ENCODE measurements at regions not wholly inside any gene's neighbourhood (a gene's known extent, or its start where the extent isn't known, plus 50 kb on each side); places are given as distances from the start of the nearest gene placed in this dataset.

DNA sequence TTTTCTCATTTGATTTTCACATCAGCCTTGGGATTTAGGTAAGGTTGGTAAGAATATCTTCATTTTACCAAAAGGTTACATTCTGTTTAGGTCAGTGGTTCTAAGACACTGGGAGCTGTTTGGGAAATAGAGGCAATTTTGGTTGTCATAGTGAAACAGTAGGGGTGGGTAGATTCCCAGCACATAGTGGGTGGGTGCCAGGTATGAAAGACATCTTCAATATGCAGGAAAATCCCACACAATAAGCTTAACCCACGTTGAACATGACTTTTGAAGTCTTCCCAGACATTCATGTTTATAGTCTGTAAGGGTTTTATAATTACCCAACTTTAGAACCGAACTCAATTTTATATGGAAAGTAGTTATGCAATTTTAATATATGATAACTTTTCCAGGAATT, 249.6 kb downstream of the SNCA start:
- Histone ChIP-seq H3K27ac (ENCODE audit: low read depth) (no peak overlapping the region), H3K4me1 (ENCODE audit: insufficient read depth) (no peaks in the 10 kb centered on the region), H3K4me3 (ENCODE audit: low read depth, low read length) (no peak overlapping the region), H3K36me3 (ENCODE audit: insufficient read depth) (no peaks in the 10 kb centered on the region)
- WGBS: 56% methylated on average over 2 of the region's 2 CpGs
- DNase-seq (ENCODE audit: extremely low spot score): no peak

DNA sequence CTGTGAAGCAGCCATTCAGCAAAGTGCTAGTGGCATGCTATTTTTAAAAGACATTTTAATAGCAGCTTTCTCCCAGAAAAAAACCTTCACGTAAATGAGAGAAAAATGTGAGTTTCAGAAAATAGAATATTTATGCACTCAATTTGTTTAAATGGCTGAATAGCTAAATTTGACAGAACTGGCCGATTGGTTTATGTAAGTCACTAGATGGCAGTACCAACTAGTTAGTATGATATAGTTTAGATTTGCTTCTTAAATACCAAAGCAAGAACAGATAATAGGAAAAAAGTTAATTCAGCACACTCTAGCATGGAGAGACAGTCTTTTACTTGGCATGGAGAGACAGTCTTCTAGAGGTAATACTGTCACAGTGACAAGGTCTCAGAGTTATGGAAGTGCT, 250.1 kb downstream of the SNCA start:
- DNase-seq (ENCODE audit: extremely low spot score): no peak
- H3K4me3 ChIP-seq (ENCODE audit: low read depth, low read length): no peak overlapping the region
- H3K36me3 ChIP-seq (ENCODE audit: insufficient read depth): no peaks in the 10 kb centered on the region
- no peaks in the 10 kb centered on the region for H3K4me1 ChIP-seq (ENCODE audit: insufficient read depth)
- H3K27ac ChIP-seq (ENCODE audit: low read depth): no peak overlapping the region
- 47% methylated on average over 2 of the region's 2 CpGs for WGBS

DNA sequence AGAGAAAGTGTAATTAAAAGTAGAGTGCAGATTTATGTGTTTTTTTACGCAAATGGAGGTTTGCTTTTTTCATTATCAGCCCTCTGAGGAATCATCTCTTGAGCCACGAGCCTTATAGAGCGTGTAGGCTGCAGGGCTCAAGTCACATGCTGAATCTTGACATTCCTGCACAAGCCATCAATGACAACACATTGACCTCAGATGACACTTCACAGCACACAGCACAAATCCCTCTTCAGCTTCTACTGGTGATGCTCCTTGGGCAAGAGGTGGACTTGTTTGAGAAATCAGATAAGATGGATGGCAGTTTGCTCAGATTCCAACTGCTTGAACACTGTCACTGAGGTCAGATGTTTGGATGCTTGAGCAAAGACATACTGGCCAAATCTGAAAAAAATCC, 250.6 kb downstream of the SNCA start:
- no peak overlapping the region for H3K4me3 ChIP-seq (ENCODE audit: low read depth, low read length)
- H3K36me3 ChIP-seq (ENCODE audit: insufficient read depth): no peaks in the 10 kb centered on the region
- no peak for DNase-seq (ENCODE audit: extremely low spot score)
- no peak overlapping the region for H3K27ac ChIP-seq (ENCODE audit: low read depth)
- no peaks in the 10 kb centered on the region for H3K4me1 ChIP-seq (ENCODE audit: insufficient read depth)
- WGBS: 54% methylated on average over 3 of the region's 3 CpGs

- H3K4me3 ChIP-seq (ENCODE audit: low read depth, low read length): no peak overlapping the region
- H3K27ac ChIP-seq (ENCODE audit: low read depth): no peak overlapping the region
- no peaks in the 10 kb centered on the region for H3K36me3 ChIP-seq (ENCODE audit: insufficient read depth)
- H3K4me1 ChIP-seq (ENCODE audit: insufficient read depth): no peaks in the 10 kb centered on the region
- DNase-seq (ENCODE audit: extremely low spot score): no peak
- WGBS: 92% methylated on average over 5 of the region's 5 CpGs
Measured at GRCh38 chr4:89582756-89583505, 254.0 kb downstream of the SNCA start.

GRCh38 chr4:89579771-89580170, 257.2 kb downstream of the SNCA start:
- H3K4me3 ChIP-seq (ENCODE audit: low read depth, low read length): no peak overlapping the region
- H3K27ac ChIP-seq (ENCODE audit: low read depth): no peak overlapping the region
- 1% methylated on average over 1 of the region's 1 CpG for WGBS
- no peak for DNase-seq (ENCODE audit: extremely low spot score)
- no peaks in the 10 kb centered on the region for H3K4me1 ChIP-seq (ENCODE audit: insufficient read depth)
- H3K36me3 ChIP-seq (ENCODE audit: insufficient read depth): no peaks in the 10 kb centered on the region

- Histone ChIP-seq H3K27ac (ENCODE audit: low read depth) (no peak overlapping the region), H3K4me1 (ENCODE audit: insufficient read depth) (no peaks in the 10 kb centered on the region), H3K36me3 (ENCODE audit: insufficient read depth) (no peaks in the 10 kb centered on the region), H3K4me3 (ENCODE audit: low read depth, low read length) (no peak overlapping the region)
- no peak for DNase-seq (ENCODE audit: extremely low spot score)
Measured at GRCh38 chr4:89576246-89576645, 260.7 kb downstream of the SNCA start.

GRCh38 chr4:89575840-89576239, 261.1 kb downstream of the SNCA start:
- Histone ChIP-seq H3K36me3 (ENCODE audit: insufficient read depth) (no peaks in the 10 kb centered on the region), H3K27ac (ENCODE audit: low read depth) (no peak overlapping the region), H3K4me3 (ENCODE audit: low read depth, low read length) (no peak overlapping the region), H3K4me1 (ENCODE audit: insufficient read depth) (no peaks in the 10 kb centered on the region)
- no peak for DNase-seq (ENCODE audit: extremely low spot score)
- 94% methylated on average over 1 of the region's 1 CpG for WGBS

- WGBS: 97% methylated on average over 1 of the region's 1 CpG
- no peak overlapping the region for H3K27ac ChIP-seq (ENCODE audit: low read depth)
- no peak for DNase-seq (ENCODE audit: extremely low spot score)
- no peak overlapping the region for H3K4me3 ChIP-seq (ENCODE audit: low read depth, low read length)
- H3K36me3 ChIP-seq (ENCODE audit: insufficient read depth): no peaks in the 10 kb centered on the region
- H3K4me1 ChIP-seq (ENCODE audit: insufficient read depth): no peaks in the 10 kb centered on the region
Measured at GRCh38 chr4:89574176-89574575, 262.8 kb downstream of the SNCA start.

DNA sequence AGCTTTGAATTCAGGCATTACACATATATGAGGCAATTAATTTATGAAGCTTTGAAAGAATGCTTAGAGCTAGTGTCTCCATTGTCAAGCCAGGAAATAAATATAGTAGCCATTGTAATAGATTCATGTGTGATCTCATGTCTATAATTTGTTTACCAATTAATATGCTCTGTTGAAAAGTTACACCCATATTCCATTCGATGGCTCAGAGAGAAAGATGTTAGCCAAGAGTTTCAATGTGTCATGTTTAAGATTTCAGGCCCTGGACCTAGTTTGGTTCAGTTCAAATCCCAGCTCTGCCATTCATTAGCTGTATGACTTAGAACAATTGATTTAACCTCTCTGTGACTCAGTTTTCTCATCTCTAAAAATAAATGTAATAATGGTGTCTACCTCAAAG, 263.3 kb downstream of the SNCA start:
- WGBS: 59% methylated on average over 1 of the region's 1 CpG
- DNase-seq (ENCODE audit: extremely low spot score): no peak

DNA sequence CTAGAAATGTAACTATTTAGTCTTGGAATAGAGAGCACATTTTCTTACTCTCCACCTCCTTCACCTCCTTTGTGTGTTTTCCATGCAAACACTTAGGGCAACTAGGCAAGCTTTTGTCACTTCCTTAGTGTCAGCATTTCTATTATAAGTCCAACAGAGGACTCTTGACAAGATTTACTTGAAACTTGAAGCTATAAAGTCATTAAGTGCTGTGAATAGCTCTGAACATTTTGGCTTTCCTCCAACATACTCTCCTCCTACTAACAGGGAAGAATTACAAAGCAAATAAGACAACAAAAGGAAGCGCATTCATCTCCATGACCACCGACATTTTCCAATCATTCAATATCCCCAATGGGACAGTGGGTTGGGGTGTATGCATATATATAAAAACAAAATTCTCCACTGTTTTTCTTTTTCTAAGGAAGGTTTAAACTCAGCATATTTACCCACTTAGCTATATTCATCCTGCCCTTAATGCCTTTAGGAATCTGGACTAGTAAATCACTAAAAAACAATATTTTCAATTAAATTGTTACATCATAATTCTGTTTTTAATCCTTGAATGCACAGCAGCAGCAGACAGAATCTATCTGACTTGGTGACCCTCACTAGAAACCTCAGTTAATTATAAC, 264.6 kb downstream of the SNCA start:
- WGBS: 62% methylated on average over 2 of the region's 2 CpGs
- H3K4me1 ChIP-seq (ENCODE audit: insufficient read depth): no peaks in the 10 kb centered on the region
- H3K4me3 ChIP-seq (ENCODE audit: low read depth, low read length): no peak overlapping the region
- H3K36me3 ChIP-seq (ENCODE audit: insufficient read depth): no peaks in the 10 kb centered on the region
- no peak overlapping the region for H3K27ac ChIP-seq (ENCODE audit: low read depth)
- DNase-seq (ENCODE audit: extremely low spot score): no peak

More for the DNA sequence above, 263.3 kb downstream of the SNCA start:
- Histone ChIP-seq H3K4me3 (ENCODE audit: low read depth, low read length) (no peak overlapping the region), H3K4me1 (ENCODE audit: insufficient read depth) (no peaks in the 10 kb centered on the region), H3K36me3 (ENCODE audit: insufficient read depth) (no peaks in the 10 kb centered on the region), H3K27ac (ENCODE audit: low read depth) (no peak overlapping the region)

DNA sequence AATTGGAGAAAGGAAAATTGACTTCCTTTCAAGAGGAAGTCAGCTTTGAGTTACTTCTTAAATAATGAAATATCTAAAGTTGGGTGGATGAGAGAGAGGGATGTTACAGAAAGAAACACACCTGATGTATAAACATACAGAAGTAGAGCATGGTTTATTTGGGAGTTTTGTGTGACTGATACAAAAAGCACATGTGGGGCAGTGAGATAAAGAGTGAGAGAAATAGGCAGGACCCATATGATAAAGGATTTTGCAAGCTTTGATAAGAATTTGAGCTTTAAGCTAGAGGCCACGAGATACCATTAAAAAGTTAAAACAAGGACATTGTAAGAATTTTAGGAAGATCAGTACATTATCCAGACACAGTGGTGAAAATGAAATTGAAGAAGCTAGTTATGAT, 263.3 kb upstream of the GPRIN3 start:
- H3K36me3 ChIP-seq (ENCODE audit: insufficient read depth): no peaks in the 10 kb centered on the region
- no peak for DNase-seq (ENCODE audit: extremely low spot score)
- 45% methylated on average over 1 of the region's 1 CpG for WGBS

DNA sequence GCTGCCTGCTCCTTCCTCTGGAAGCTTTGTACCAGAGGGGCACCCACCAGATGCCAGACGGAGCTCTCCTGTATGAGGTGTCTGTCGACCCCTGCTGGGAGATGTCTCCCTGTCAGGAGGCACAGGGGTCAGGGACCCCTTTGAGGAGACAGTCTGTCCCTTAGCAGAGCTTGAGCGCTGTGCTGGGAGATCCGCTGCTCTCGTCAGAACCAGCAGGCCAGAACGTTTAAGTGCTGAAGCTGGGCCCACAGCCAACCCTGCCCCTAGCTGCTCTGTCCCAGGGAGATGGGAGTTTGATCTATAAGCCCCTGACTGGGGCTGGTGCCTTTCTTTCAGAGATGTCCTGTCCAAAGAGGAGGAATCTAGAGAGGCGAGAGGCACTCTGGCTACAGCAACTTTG, 260.3 kb upstream of the GPRIN3 start:
- Histone ChIP-seq H3K4me1 (ENCODE audit: insufficient read depth) (no peaks in the 10 kb centered on the region), H3K4me3 (ENCODE audit: low read depth, low read length) (no peak overlapping the region), H3K27ac (ENCODE audit: low read depth) (no peak overlapping the region), H3K36me3 (ENCODE audit: insufficient read depth) (no peaks in the 10 kb centered on the region)
- DNase-seq (ENCODE audit: extremely low spot score): no peak
- 87% methylated on average over 7 of the region's 7 CpGs for WGBS

More for the DNA sequence above, 263.3 kb upstream of the GPRIN3 start:
- Histone ChIP-seq H3K4me3 (ENCODE audit: low read depth, low read length) (no peak overlapping the region), H3K4me1 (ENCODE audit: insufficient read depth) (no peaks in the 10 kb centered on the region), H3K27ac (ENCODE audit: low read depth) (no peak overlapping the region)

DNA sequence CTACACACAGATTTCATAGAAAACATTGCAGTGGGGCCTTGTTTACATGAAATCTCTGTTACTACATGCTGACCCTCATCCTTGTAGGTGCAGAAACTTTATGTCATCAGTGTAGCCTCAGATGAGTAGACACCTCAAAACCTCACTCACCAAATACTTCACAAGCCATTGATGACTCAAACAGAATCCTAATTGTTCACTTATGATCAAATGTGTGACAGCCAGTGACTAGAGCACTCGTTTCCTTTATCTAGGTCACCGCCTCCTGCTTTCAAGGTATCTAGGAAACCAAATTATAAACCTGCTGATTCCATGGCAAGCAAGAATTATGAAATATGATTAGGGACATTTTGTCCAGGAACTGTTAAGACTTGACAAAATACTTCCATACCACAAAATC, 255.8 kb upstream of the GPRIN3 start:
- Histone ChIP-seq H3K27ac (ENCODE audit: low read depth) (no peak overlapping the region), H3K4me1 (ENCODE audit: insufficient read depth) (no peaks in the 10 kb centered on the region), H3K36me3 (ENCODE audit: insufficient read depth) (no peaks in the 10 kb centered on the region), H3K4me3 (ENCODE audit: low read depth, low read length) (no peak overlapping the region)
- 48% methylated on average over 2 of the region's 2 CpGs for WGBS
- DNase-seq (ENCODE audit: extremely low spot score): no peak

DNA sequence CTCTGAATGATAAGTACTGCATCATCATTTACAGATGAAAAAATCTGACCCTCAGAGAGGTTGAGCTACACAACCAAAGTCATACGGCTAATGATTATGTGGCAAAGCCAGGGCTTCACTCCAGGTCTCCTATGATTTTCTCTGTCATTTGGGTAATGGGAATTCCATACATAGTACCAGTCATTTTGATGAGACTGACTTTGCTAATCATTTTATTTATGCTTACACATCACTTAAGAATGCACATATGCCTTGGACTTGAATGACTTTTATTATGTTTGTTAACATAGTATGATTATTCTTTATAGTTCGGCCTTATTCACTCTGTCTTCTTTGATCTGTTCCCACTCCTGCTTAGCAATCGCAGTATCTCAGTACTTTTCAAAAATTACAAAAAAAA, 255.1 kb upstream of the GPRIN3 start:
- no peaks in the 10 kb centered on the region for H3K36me3 ChIP-seq (ENCODE audit: insufficient read depth)
- H3K4me1 ChIP-seq (ENCODE audit: insufficient read depth): no peaks in the 10 kb centered on the region
- DNase-seq (ENCODE audit: extremely low spot score): no peak
- H3K4me3 ChIP-seq (ENCODE audit: low read depth, low read length): no peak overlapping the region
- WGBS: 75% methylated on average over 3 of the region's 3 CpGs
- no peak overlapping the region for H3K27ac ChIP-seq (ENCODE audit: low read depth)

Data from urinary bladder (tissue), 3 donors.